ENCODE measurements at regions not wholly inside any gene's neighbourhood (a gene's known extent, or its start where the extent isn't known, plus 50 kb on each side); places are given as distances from the start of the nearest gene placed in this dataset.
A peak's percentile ranks its signal among the peaks of the same experiment; 100 is the strongest.

DNA sequence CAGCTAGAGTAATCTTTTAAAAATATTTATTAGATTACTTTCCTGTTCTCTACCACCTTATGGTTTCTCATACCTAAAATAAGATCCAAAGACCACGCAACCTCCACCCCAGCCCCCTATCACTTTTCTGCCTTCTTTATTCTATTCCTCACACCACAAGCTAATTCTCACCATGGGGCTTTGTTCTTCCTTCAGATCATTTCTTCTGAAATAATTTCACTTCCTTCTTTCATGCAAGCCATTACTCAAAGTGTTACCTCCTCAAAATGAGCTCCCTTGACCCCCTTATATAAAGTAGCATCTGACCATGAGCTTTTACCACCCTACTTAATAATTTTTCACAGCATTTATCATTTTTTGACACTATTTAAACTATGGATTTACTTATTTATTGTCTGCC is 233.2 kb upstream of the TMCO5A start:
- no peak for DNase-seq

- DNase-seq, result no peak
Observed at GRCh38 chr15:37709669-37710068, 224.8 kb upstream of the TMCO5A start.

- no peak for DNase-seq
Observed at GRCh38 chr15:37715101-37715500, 219.3 kb upstream of the TMCO5A start.

DNA sequence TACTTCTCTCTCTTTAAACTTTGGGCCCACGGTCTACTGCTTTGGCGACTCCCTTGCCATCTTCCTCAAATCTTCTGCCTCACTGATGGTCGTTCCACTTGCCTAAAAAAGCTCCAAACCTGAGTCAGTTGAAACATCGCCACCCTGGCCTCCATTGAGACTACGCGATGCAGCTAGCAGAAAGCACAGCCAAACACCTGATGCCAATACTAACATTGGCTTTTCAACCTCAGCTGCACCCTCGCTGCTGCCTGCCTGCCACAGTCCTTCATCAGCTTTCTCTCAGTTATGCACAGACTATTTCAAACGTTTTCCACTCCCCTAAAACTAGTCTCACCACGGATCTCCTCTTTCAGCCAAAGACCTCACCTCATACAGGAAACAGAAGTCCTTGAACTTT is 214.2 kb upstream of the TMCO5A start:
- DNase-seq, result no peak

DNA sequence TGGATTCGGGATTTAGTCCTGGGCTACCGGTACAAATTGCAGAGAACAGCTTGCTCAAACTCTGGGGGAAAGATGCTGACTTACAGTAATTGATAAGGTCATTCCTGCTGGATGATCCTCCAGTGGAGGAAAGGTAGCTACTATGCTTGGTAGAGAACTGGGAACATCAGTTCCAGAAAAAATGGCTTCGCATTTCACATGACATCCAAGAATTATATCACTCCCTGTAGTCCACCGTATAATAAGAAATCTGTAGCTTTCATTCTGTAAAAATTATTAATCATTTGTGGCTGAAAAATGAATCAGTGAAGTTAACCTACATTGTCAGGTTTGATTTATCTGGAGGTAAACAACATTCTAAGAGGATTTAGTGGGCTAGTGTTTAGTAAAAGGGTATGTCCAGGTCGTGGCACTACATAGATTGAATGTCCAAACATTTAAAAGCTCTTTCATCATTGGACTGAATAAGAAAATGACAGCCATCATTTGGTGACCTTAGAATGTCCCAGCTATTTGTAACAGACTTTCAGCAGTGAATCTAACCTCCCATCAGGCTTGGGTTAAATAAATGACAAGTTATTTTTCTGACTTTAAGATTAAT is 203.2 kb upstream of the TMCO5A start:
- DNase-seq, result no peak

DNA sequence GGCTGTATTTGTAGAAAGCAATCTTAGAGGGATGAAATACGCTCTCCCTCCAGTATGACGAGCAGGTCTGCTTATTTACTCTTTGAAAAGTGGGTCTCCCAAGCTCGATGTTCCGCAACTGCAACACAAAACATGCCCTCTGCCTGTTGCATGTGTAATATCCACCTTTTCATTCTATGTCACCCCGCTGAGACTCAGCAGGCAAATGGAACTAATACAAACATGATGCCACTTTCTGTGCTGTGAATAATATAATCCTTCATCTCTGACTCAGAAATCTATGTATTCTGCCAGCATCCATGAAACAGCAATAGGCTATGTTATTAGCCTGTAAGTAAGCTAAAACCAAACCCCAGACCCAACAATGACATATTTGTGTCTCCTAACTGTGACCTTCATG is 200.8 kb upstream of the TMCO5A start:
- DNase-seq, result no peak

GRCh38 chr15:37740623-37741141 is 193.8 kb upstream of the TMCO5A start:
- no peak for DNase-seq

GRCh38 chr15:37743826-37744225 is 190.6 kb upstream of the TMCO5A start:
- DNase-seq, result no peak

DNA sequence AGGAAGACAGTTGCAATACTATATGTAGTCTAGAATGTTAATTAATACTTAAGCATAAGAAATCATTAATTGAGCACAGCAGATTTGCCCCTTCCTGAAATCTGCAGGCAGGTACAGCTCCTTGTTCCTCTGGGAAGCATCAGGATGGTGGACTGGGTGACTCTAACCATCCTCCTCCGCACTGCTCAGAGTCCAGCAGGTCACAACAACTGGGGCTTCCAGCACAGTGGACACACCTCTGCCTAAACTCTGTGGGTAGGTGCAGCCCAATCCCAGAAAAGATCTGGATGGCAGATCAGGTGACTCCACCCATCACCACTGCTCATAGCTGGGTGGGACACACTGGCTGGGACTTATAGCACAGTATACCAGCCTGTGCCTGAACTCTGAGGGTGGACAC is 189.9 kb upstream of the TMCO5A start:
- DNase-seq, result no peak

DNA sequence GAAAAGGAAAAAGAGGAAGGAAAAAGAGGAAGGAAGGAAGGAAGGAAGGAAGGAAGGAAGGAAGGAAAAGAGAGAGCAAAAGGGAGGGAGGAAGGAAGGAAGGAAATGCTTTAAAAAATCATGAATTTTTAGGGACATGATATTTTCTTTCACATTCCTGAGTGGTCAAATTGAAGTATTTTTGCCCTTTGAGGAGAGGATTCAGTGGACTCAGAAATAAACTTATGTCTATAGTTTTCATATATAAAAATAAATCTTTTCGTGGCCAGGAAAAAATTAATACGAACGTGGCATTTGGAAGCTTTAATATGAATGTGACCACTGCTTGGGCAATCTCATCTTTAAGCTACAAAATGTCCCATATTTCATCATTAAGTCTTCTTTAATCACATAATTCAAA is 183.0 kb upstream of the TMCO5A start:
- DNase-seq, result no peak

- no peak for DNase-seq
Observed at GRCh38 chr15:37756407-37756806, 178.0 kb upstream of the TMCO5A start.

- DNase-seq, result no peak
Observed at GRCh38 chr15:37758412-37758811, 176.0 kb upstream of the TMCO5A start.

GRCh38 chr15:37764733-37765191 is 169.7 kb upstream of the TMCO5A start:
- peak; percentile 35 for DNase-seq

- DNase-seq, result no peak
Observed at GRCh38 chr15:37765786-37766185, 168.7 kb upstream of the TMCO5A start.

- no peak for DNase-seq
Observed at GRCh38 chr15:37767841-37768455, 166.5 kb upstream of the TMCO5A start.

GRCh38 chr15:37771465-37771864 is 163.0 kb upstream of the TMCO5A start:
- DNase-seq, result no peak

GRCh38 chr15:37773111-37773860 is 161.2 kb upstream of the TMCO5A start:
- DNase-seq, result no peak

DNA sequence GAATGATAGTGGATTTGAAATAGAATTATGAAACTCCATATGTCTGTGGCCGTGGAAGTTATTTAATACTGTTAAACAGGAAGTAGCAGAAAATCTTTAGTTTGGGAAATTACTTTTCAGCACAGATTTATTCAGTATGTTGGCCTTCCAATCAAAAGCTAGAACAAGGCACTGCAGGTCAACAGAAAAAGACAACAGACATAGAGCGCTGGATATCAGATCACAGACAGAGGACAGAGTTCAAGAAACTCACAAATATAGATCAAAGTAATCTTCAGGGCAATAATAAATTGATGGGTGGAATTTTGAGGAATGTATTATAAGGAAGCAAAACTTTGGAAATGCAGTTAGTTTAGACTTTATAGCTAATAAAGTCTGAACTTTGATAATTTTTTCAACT is 159.5 kb upstream of the TMCO5A start:
- DNase-seq, result no peak

- DNase-seq, result no peak
Observed at GRCh38 chr15:37777006-37777405, 157.4 kb upstream of the TMCO5A start.

DNA sequence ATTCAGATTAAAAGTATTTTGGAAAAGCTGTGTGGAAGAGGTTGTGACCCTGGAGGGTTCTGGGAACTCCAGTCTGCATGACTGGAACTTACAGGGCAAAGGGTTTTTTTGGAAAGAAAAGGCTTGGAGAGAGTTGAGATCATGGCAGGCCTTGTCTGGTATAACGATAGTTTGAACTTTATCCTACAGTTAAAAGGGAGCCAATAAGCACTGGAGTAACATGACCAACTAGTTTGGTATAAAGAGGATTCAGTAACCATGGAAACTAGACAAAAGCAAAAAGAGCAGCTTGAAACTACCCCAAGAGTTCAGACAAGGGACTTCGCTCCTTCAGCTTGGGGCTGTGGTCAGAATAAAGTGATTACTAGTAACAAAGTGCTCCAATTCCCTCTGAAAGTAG is 151.2 kb upstream of the TMCO5A start:
- DNase-seq, result no peak

- DNase-seq, result no peak
Observed at GRCh38 chr15:37788330-37788729, 146.1 kb upstream of the TMCO5A start.

- no peak for DNase-seq
Observed at GRCh38 chr15:37788767-37789396, 145.6 kb upstream of the TMCO5A start.

- no peak for DNase-seq
Observed at GRCh38 chr15:37789397-37789786, 145.0 kb upstream of the TMCO5A start.

Measured in renal pelvis (tissue), 1 donor.